CD4-positive, alpha-beta T cell treated with Interleukin-1 beta for 1 hour (primary cell): ENCODE measurements at regions not wholly inside any gene's neighbourhood (a gene's known extent, or its start where the extent isn't known, plus 50 kb on each side); places are given as distances from the start of the nearest gene placed in this dataset.

ENCODE experiments used
- DNase-seq, 2 donors: peaks; one replicate each; pipeline ENCODE4 v3.0.0-alpha.2; 2020 to 2022

GRCh38 chr2:211068108-211068780, 511.8 kb downstream of the CPS1 start:
- no peak for DNase-seq

GRCh38 chr2:211070547-211070946, 514.1 kb downstream of the CPS1 start:
- DNase-seq = no peak

GRCh38 chr2:211077216-211077767, 520.9 kb downstream of the CPS1 start:
- no peak for DNase-seq

- no peak for DNase-seq
These were observed 528.0 kb downstream of the CPS1 start for GRCh38 chr2:211084352-211084751.

- DNase-seq = no peak
These were observed 528.8 kb downstream of the CPS1 start for GRCh38 chr2:211085056-211085680.

- DNase-seq = no peak
These were observed 529.6 kb downstream of the CPS1 start for GRCh38 chr2:211086049-211086448.

GRCh38 chr2:211089127-211089526, 532.7 kb downstream of the CPS1 start:
- no peak for DNase-seq

GRCh38 chr2:211093743-211094303, 537.4 kb downstream of the CPS1 start:
- no peak for DNase-seq

GRCh38 chr2:211103989-211104388, 547.6 kb downstream of the CPS1 start:
- no peak for DNase-seq

- no peak for DNase-seq
These were observed 557.2 kb downstream of the CPS1 start for GRCh38 chr2:211113334-211114175.

GRCh38 chr2:211114826-211115455, 558.5 kb downstream of the CPS1 start:
- DNase-seq = no peak

GRCh38 chr2:211117026-211117425, 560.6 kb downstream of the CPS1 start:
- DNase-seq = no peak

GRCh38 chr2:211126256-211126655, 569.9 kb downstream of the CPS1 start:
- no peak for DNase-seq

- DNase-seq = no peak
These were observed 571.1 kb downstream of the CPS1 start for GRCh38 chr2:211127501-211127900.

GRCh38 chr2:211128287-211128686, 571.9 kb downstream of the CPS1 start:
- no peak for DNase-seq

GRCh38 chr2:211129798-211130197, 573.4 kb downstream of the CPS1 start:
- no peak for DNase-seq

- no peak for DNase-seq
These were observed 575.6 kb downstream of the CPS1 start for GRCh38 chr2:211132046-211132445.

- DNase-seq = no peak
These were observed 576.2 kb downstream of the CPS1 start for GRCh38 chr2:211132573-211132972.

GRCh38 chr2:211133766-211134165, 577.4 kb downstream of the CPS1 start:
- no peak for DNase-seq

GRCh38 chr2:211138551-211138950, 582.2 kb downstream of the CPS1 start:
- no peak for DNase-seq

GRCh38 chr2:211141646-211142045, 585.2 kb downstream of the CPS1 start:
- DNase-seq = no peak

GRCh38 chr2:211144078-211144477, 587.7 kb downstream of the CPS1 start:
- DNase-seq = no peak
